HepG2 (cell line): ENCODE measurements at regions not wholly inside any gene's neighbourhood (a gene's known extent, or its start where the extent isn't known, plus 50 kb on each side); places are given as distances from the start of the nearest gene placed in this dataset.

Experiments used
- ATAC-seq: fragments of 200-7000 bp; cut with Tn5 transposase; 3 replicates; pipeline ENCODE4 v1.9.1; 2020; ENCODE audit warnings: mild to moderate bottlenecking, moderate library complexity
- BruUV-seq: library from RNA; stranded (reverse); fragments of 400-500 nt; replicated peaks from 2 replicates; lab custom pipeline; 2021; lab: Mats Ljungman, UMichigan
- CTCF ChIA-PET: fragments of 300-600 bp; formaldehyde crosslinking; extraction: SDS; loops from one replicate; lab custom pipeline; 2021; ENCODE audit warnings: low total read pairs, inconsistent platforms, low intra/inter-chr PET ratio; lab: Yijun Ruan, JAX
- POLR2A ChIA-PET: fragments of 350-600 bp; sonication (Branson Sonifier 250); formaldehyde crosslinking; loops from one replicate; lab custom pipeline; 2020; ENCODE audit warnings: antibody characterized with exemption, inconsistent platforms; lab: Yijun Ruan, JAX
- DNase-seq: peaks from one replicate; pipeline ENCODE4 v3.0.0-alpha.2; 2015; ENCODE audit warnings: low spot score
- FAIRE-seq: peaks from 3 replicates; lab custom pipeline; 2011; peaks lifted over from hg19 to GRCh38; lab: Jason Lieb, UNC
- H2AFZ ChIP-seq: one replicate; pipeline ENCODE4 v1.6.1; 2011; ENCODE audit warnings: low read length, inconsistent platforms
- H3K27ac ChIP-seq: fragments of 300-600 bp; 3 replicates; pipeline ENCODE4 v1.8.0; 2011; ENCODE audit warnings: mixed run types, mild to moderate bottlenecking, mixed read lengths, low read length, inconsistent platforms; ENCODE audit not compliant: insufficient read depth; ENCODE audit errors: extremely low read length
- H3K27me3 ChIP-seq, 2 experiments: fragments of 200-600 bp in 1 of 2; 2 replicates in 1 of 2; 3 replicates in 1 of 2; pipeline versions ENCODE4 v1.6.0 to v1.8.0; 2011; ENCODE audit warnings: low read length in 2 of 2, mild to moderate bottlenecking in 2 of 2, moderate library complexity in 2 of 2, inconsistent platforms in 1 of 2; ENCODE audit not compliant: insufficient read depth in 2 of 2, control insufficient read depth in 1 of 2
- H3K36me3 ChIP-seq, 2 experiments: fragments of 200-600 bp in 1 of 2; replicated peaks in 1 of 2; 2 replicates in 1 of 2; 3 replicates in 1 of 2; pipeline versions ENCODE4 v1.5.1 to v1.8.0; 2011; ENCODE audit warnings: low read length in 2 of 2, inconsistent platforms in 1 of 2; ENCODE audit not compliant: insufficient read depth in 2 of 2, control insufficient read depth in 1 of 2
- H3K4me1 ChIP-seq: 2 replicates; pipeline ENCODE4 v1.5.1; 2012; ENCODE audit warnings: low read length, inconsistent platforms; ENCODE audit not compliant: insufficient read depth
- H3K4me2 ChIP-seq: 2 replicates; pipeline ENCODE4 v1.6.0; 2011; ENCODE audit warnings: low read depth, low read length, inconsistent platforms
- H3K4me3 ChIP-seq, 3 experiments: fragments of 200-600 bp in 1 of 3; sonication (generic), shearing (Covaris generic) in 1 of 3; replicated peaks in 1 of 3; 2 replicates each; pipeline ENCODE4 v1.5.1; 2011 to 2016; ENCODE audit warnings: low read length in 3 of 3, inconsistent platforms in 2 of 3, low read depth in 2 of 3, mild to moderate bottlenecking in 2 of 3, control low read depth in 1 of 3, mixed read lengths in 1 of 3; ENCODE audit not compliant: insufficient read depth in 1 of 3
- H3K79me2 ChIP-seq: one replicate; pipeline ENCODE4 v1.6.1; 2011; ENCODE audit warnings: low read length, inconsistent platforms; ENCODE audit not compliant: insufficient read depth
- H3K9ac ChIP-seq: 2 replicates; pipeline ENCODE4 v1.6.0; 2011; ENCODE audit warnings: mild to moderate bottlenecking, low read depth, low read length, inconsistent platforms; ENCODE audit not compliant: insufficient read depth
- H3K9me3 ChIP-seq: 2 replicates; pipeline ENCODE4 v1.5.1; 2012; ENCODE audit warnings: mild to moderate bottlenecking, low read length
- H4K20me1 ChIP-seq: 2 replicates; pipeline ENCODE4 v1.6.0; 2011; ENCODE audit warnings: inconsistent platforms, mild to moderate bottlenecking, low read length, moderate library complexity; ENCODE audit not compliant: insufficient read depth
- CBX1 ChIP-seq: IDR thresholded peaks from one replicate; pipeline ENCODE4 v1.6.1; 2016; ENCODE audit warnings: antibody characterized with exemption, low read depth
- CREM ChIP-seq, 2 experiments: sonication (generic) in 1 of 2; formaldehyde crosslinking in 1 of 2; IDR thresholded peaks; 2 replicates each; pipeline versions ENCODE4 v1.4.0 to v1.6.1; 2016 to 2020; ENCODE audit warnings: antibody characterized with exemption in 1 of 2, mild to moderate bottlenecking in 1 of 2, missing genetic modification reagents in 1 of 2
- DZIP1 ChIP-seq: sonication (generic); formaldehyde crosslinking; IDR thresholded peaks from 2 replicates; pipeline ENCODE4 v1.5.0; 2020; ENCODE audit warnings: mild to moderate bottlenecking, missing genetic modification reagents
- KAT8 ChIP-seq: IDR thresholded peaks from 2 replicates; pipeline ENCODE4 v1.6.1; 2016; ENCODE audit warnings: missing genetic modification reagents, missing compliant biosample characterization
- LCORL ChIP-seq, 2 experiments: fragments of 450-650 bp in 1 of 2; sonication (generic) in 1 of 2; formaldehyde crosslinking in 1 of 2; IDR thresholded peaks; 2 replicates each; pipeline versions ENCODE4 v1.5.0 to v1.6.1; 2017 to 2020; ENCODE audit warnings: antibody characterized with exemption in 1 of 2, missing genetic modification reagents in 1 of 2
- NAIF1 ChIP-seq: sonication (generic); formaldehyde crosslinking; IDR thresholded peaks from 2 replicates; pipeline ENCODE4 v1.5.0; 2020; ENCODE audit warnings: mild to moderate bottlenecking, missing genetic modification reagents, borderline replicate concordance
- NR0B2 ChIP-seq: sonication (generic); formaldehyde crosslinking; IDR thresholded peaks from 2 replicates; pipeline ENCODE4 v1.4.0; 2020; ENCODE audit warnings: mild to moderate bottlenecking, missing genetic modification reagents
- RFX5 ChIP-seq: IDR thresholded peaks from 2 replicates; pipeline ENCODE4 v1.6.1; 2011; ENCODE audit warnings: low read depth, low read length, improper control_type of control experiment
- SIN3A ChIP-seq: IDR thresholded peaks from 2 replicates; pipeline ENCODE4 v1.6.1; 2011; ENCODE audit warnings: low read depth, mild to moderate bottlenecking, control low read depth, low read length, borderline replicate concordance
- TEAD3 ChIP-seq: optimal IDR thresholded peaks from 2 replicates; pipeline ENCODE3; 2016; ENCODE audit warnings: borderline replicate concordance
- THAP11 ChIP-seq: IDR thresholded peaks from 2 replicates; pipeline ENCODE4 v1.6.1; 2016; ENCODE audit warnings: missing biosample characterization, missing genetic modification reagents
- THRA ChIP-seq: sonication (generic); formaldehyde crosslinking; IDR thresholded peaks from 2 replicates; pipeline ENCODE4 v1.4.0; 2020; ENCODE audit warnings: missing genetic modification reagents, borderline replicate concordance
- ZBTB3 ChIP-seq: sonication (generic); formaldehyde crosslinking; IDR thresholded peaks from 2 replicates; pipeline ENCODE4 v1.4.0; 2020; ENCODE audit warnings: low read depth, mild to moderate bottlenecking, moderate library complexity, missing genetic modification reagents, borderline replicate concordance
- ZFP62 ChIP-seq: sonication (generic); formaldehyde crosslinking; IDR thresholded peaks from 2 replicates; pipeline ENCODE4 v1.4.0; 2020; ENCODE audit warnings: missing genetic modification reagents
- ZNF234 ChIP-seq: sonication (generic); formaldehyde crosslinking; conservative IDR thresholded peaks from 2 replicates; pipeline ENCODE4 v1.5.1; 2020; ENCODE audit warnings: mild to moderate bottlenecking, missing genetic modification reagents
- ZNF274 ChIP-seq: sonication (generic); formaldehyde crosslinking; IDR thresholded peaks from 2 replicates; pipeline ENCODE4 v1.5.1; 2020; ENCODE audit warnings: mild to moderate bottlenecking, missing genetic modification reagents
- ZNF281 ChIP-seq: sonication (generic); formaldehyde crosslinking; IDR thresholded peaks from 2 replicates; pipeline ENCODE4 v1.4.0; 2020; ENCODE audit warnings: missing genetic modification reagents, borderline replicate concordance
- ZNF3 ChIP-seq: IDR thresholded peaks from 2 replicates; pipeline ENCODE4 v1.7.0; 2017; ENCODE audit warnings: inconsistent platforms
- WGBS: methylation state at CpG from one replicate; pipeline ENCODE4 v1.1.6; 2017; ENCODE audit warnings: low lambda C conversion rate; 5-methylcytosine and 5-hydroxymethylcytosine counted together
- in situ Hi-C: cut with HindIII; loops from 2 replicates; pipeline ENCODE4 v1.10.0; 2017; ENCODE audit warnings: low pct_unique_long_range_greater_than_20kb; ENCODE audit not compliant: extremely low pct_ligation_motif_present
- intact Hi-C: fragments of 100-400 bp; cut with micrococcal nuclease; formaldehyde crosslinking; loops from one replicate; pipeline ENCODE4 v1.10.0; 2022; ENCODE audit not compliant: unreplicated experiment

- 5% methylated on average over 3 of the region's 3 CpGs for WGBS
- DNase-seq (no peak), ATAC-seq (no peak), FAIRE-seq (no peak)
- Histone ChIP-seq H3K4me2 (no peak overlapping the region), H3K9ac (no peak overlapping the region), H3K79me2 (no peaks in the 10 kb centered on the region), H4K20me1 (no peaks in the 10 kb centered on the region), H3K27me3 (peaks cover 0 to 19% of the 10 kb centered on the region in 2 experiments; a peak in 1 of 5 replicates), H3K36me3 (no peaks in the 10 kb centered on the region), H2AFZ (no peak overlapping the region), H3K27ac (no peak overlapping the region), H3K9me3 (no peaks in the 10 kb centered on the region), H3K4me3 (no peak overlapping the region), H3K4me1 (no peaks in the 10 kb centered on the region)
- no TSS peak for BruUV-seq
- in situ Hi-C loops (no loop called here), intact Hi-C loops (no loop called here)
- ChIA-PET CTCF (no interaction called here), POLR2A (no interaction called here)
- no peak for TF ChIP-seq CREM (IDR thresholded peaks at IDR 0.05)
- no peak for TF ChIP-seq CREM (CRISPR knock-in tag; IDR thresholded peaks at IDR 0.05)
- TF ChIP-seq ZNF281 (CRISPR knock-in tag): no peak
- no peak for TF ChIP-seq TEAD3
- no peak for TF ChIP-seq ZNF274 (CRISPR knock-in tag)
- no peak for TF ChIP-seq THAP11 (CRISPR knock-in tag)
- TF ChIP-seq ZNF3: no peak
- no peak for TF ChIP-seq NR0B2 (CRISPR knock-in tag)
- TF ChIP-seq ZFP62 (CRISPR knock-in tag): no peak
- no peak for TF ChIP-seq ZNF234 (CRISPR knock-in tag)
- TF ChIP-seq KAT8 (CRISPR knock-in tag): no peak
- TF ChIP-seq THRA (CRISPR knock-in tag): no peak
- TF ChIP-seq NAIF1 (CRISPR knock-in tag): no peak
- no peak for TF ChIP-seq ZBTB3 (CRISPR knock-in tag)
- no peak for TF ChIP-seq CBX1
- no peak for TF ChIP-seq SIN3A
- no peak for TF ChIP-seq RFX5
- TF ChIP-seq LCORL (IDR thresholded peaks at IDR 0.05): no peak
- no peak for TF ChIP-seq LCORL (CRISPR knock-in tag; IDR thresholded peaks at IDR 0.05)
- TF ChIP-seq DZIP1 (CRISPR knock-in tag): no peak
These were observed 57.6 kb upstream of the RNF152 start for GRCh38 chr18:61950371-61950770.
